Ovary (tissue), 3 donors: ENCODE measurements at regions not wholly inside any gene's neighbourhood (a gene's known extent, or its start where the extent isn't known, plus 50 kb on each side); places are given as distances from the start of the nearest gene placed in this dataset.

Experiments
- CTCF ChIP-seq, 3 donors: fragments of 450-650 bp in 2 of 3; fragments of 200-600 bp in 1 of 3; IDR thresholded peaks; one replicate each; pipeline versions ENCODE4 v1.5.1 to v1.8.0; 2016 to 2022; ENCODE audit warnings: antibody characterized with exemption in 3 of 3, mild to moderate bottlenecking in 1 of 3
- EP300 ChIP-seq: sonication (generic); formaldehyde crosslinking; IDR thresholded peaks from one replicate; pipeline ENCODE4 v1.6.1; 2017; ENCODE audit warnings: antibody characterized with exemption
- donor health status: DM: no; HTN: no; CAD: no.

- TF ChIP-seq EP300 (no peak), CTCF (IDR thresholded peaks at IDR 0.05) (no peak)
Measured at GRCh38 chr3:107035176-107035575, 342.1 kb upstream of the CCDC54 start.
